KMS-11 (cell line): ENCODE measurements at regions not wholly inside any gene's neighbourhood (a gene's known extent, or its start where the extent isn't known, plus 50 kb on each side); places are given as distances from the start of the nearest gene placed in this dataset.

Source experiments
- H2AFZ ChIP-seq: fragments of 200-600 bp; sonication (generic); 2 replicates; pipeline ENCODE4 v1.6.1; 2016; ENCODE audit warnings: antibody characterized with exemption, mixed run types, low read depth
- H3K27ac ChIP-seq: fragments of 200-600 bp; sonication (generic); 2 replicates; pipeline ENCODE4 v1.6.1; 2016; ENCODE audit warnings: mild to moderate bottlenecking, mixed run types
- H3K27me3 ChIP-seq: fragments of 200-600 bp; sonication (generic); 2 replicates; pipeline ENCODE4 v1.6.1; 2017; ENCODE audit warnings: mild to moderate bottlenecking, low read depth, mixed run types, moderate library complexity; ENCODE audit not compliant: insufficient read depth
- H3K36me3 ChIP-seq: fragments of 200-600 bp; sonication (generic); 2 replicates; pipeline ENCODE4 v1.6.1; 2017; ENCODE audit warnings: mild to moderate bottlenecking, mixed run types; ENCODE audit not compliant: insufficient read depth
- H3K4me1 ChIP-seq: fragments of 200-600 bp; sonication (generic); 2 replicates; pipeline ENCODE4 v1.6.1; 2016; ENCODE audit warnings: mild to moderate bottlenecking, low read depth, mixed run types; ENCODE audit not compliant: poor library complexity, severe bottlenecking
- H3K4me2 ChIP-seq: fragments of 200-600 bp; sonication (generic); 2 replicates; pipeline ENCODE4 v1.7.0; 2016; ENCODE audit warnings: mild to moderate bottlenecking, mixed run types
- H3K4me3 ChIP-seq: fragments of 200-600 bp; sonication (generic); IDR thresholded peaks from 2 replicates; pipeline ENCODE4 v1.6.1; 2017; ENCODE audit warnings: low read depth, low read length, mixed read lengths; ENCODE audit not compliant: insufficient read depth
- H3K79me2 ChIP-seq: fragments of 200-600 bp; sonication (generic); 2 replicates; pipeline ENCODE4 v1.6.1; 2016; ENCODE audit warnings: low read depth, mixed run types; ENCODE audit not compliant: insufficient read depth
- H3K9ac ChIP-seq: fragments of 200-600 bp; sonication (generic); 2 replicates; pipeline ENCODE4 v1.6.1; 2016; ENCODE audit warnings: mild to moderate bottlenecking, mixed run types
- H4K20me1 ChIP-seq: fragments of 200-600 bp; sonication (generic); 2 replicates; pipeline ENCODE4 v1.6.1; 2016; ENCODE audit warnings: mild to moderate bottlenecking, mixed run types; ENCODE audit not compliant: insufficient read depth
- TF ChIP-seq, protein P1 (sequence below): fragments of 200-600 bp; sonication (generic); conservative IDR thresholded peaks from 2 replicates; pipeline ENCODE4 v1.6.1; 2017; ENCODE audit warnings: low read depth, mild to moderate bottlenecking, antibody characterized with exemption, low read length, moderate library complexity, mixed read lengths

DNA sequence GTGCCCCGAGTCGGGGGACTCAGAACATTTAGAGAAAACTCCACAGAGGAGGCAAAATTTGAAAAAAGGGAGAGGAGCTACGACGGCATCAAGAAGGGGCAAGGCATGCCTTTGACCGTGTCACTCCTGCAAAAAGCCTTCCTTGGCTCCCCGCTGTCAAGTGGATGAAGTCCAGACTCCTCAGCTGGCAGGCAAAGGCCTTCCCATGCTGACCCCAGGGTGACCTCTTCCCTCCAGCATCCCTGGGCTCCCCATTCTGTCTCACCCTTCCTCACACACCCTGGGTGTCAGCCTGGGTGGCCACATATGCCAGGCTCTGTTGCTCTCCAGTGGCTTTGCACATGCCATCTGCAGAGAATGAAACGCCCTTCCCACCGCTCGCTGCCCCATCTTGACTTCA, 88.4 kb upstream of the ZMIZ1 start:
- Histone ChIP-seq H3K79me2 (no peaks in the 10 kb centered on the region), H3K27ac (no peak overlapping the region), H3K9ac (no peak overlapping the region), H3K27me3 (peaks cover 3% of the 10 kb centered on the region; the same call in 1 of the 2 replicates), H4K20me1 (no peaks in the 10 kb centered on the region), H3K4me1 (no peaks in the 10 kb centered on the region), H3K4me3 (no peak overlapping the region), H2AFZ (no peak overlapping the region), H3K4me2 (no peak overlapping the region), H3K36me3 (no peaks in the 10 kb centered on the region)
- TF ChIP-seq, protein P1, sequence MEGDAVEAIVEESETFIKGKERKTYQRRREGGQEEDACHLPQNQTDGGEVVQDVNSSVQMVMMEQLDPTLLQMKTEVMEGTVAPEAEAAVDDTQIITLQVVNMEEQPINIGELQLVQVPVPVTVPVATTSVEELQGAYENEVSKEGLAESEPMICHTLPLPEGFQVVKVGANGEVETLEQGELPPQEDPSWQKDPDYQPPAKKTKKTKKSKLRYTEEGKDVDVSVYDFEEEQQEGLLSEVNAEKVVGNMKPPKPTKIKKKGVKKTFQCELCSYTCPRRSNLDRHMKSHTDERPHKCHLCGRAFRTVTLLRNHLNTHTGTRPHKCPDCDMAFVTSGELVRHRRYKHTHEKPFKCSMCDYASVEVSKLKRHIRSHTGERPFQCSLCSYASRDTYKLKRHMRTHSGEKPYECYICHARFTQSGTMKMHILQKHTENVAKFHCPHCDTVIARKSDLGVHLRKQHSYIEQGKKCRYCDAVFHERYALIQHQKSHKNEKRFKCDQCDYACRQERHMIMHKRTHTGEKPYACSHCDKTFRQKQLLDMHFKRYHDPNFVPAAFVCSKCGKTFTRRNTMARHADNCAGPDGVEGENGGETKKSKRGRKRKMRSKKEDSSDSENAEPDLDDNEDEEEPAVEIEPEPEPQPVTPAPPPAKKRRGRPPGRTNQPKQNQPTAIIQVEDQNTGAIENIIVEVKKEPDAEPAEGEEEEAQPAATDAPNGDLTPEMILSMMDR = no peak

DNA sequence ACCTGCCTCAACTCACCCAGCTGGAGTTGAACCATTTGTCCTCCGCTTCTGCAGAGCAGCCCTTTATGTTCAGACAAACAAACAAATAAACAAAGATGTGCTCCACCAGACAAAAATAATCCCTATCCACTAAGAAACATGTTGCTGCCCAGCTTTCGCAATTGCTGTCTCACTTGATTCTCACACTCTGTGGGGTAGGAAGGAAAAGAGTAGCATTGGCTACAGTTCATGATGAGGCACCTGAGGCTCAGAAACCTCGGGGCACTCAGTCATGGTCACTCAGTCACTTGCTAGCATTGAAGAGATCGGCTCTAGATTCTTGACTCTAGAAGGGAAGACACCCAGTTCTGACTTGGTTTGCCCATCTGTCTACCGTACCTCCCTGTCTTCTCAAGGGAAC, 88.0 kb upstream of the ZMIZ1 start:
- Histone ChIP-seq H3K27me3 (peaks cover 3% of the 10 kb centered on the region; the same call in 1 of the 2 replicates), H3K9ac (no peak overlapping the region)
- TF ChIP-seq, protein P1 = no peak

DNA sequence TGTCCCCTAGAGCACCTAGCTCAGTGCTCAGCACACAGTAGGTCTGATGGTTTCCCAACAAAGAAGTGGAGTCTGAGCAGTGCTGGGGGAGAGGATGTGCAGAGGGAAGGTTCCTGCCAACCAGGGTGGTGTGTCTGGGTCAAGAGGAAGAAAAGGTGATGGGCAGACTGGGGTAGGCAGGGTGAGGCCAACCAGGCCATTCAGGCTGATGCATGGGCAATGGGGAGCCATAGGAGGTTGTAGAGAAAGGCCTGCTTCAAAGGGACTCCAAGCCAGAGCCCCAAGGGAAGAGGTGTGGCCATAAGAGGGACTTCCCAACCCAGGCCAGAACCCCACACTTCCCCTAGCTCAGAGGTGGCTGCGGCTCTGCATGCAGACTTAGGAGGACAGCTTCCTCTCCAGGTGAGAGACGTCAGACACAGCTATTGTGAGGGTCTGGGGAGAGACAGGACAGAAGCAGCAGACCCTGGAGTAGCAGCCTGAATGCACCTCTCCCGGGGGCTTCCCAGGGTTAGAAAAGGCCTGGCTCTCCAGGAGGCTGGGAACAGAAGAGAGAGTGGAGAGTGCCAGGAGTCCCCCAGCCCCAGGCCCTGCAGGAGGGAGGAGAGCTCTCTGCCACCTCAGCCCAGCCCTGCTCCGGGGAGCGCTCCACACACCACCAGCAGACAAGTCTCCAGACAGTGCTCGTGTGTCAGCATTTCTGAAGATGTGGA, 87.4 kb upstream of the ZMIZ1 start:
- no peak overlapping the region for H2AFZ ChIP-seq
- H4K20me1 ChIP-seq = no peaks in the 10 kb centered on the region
- no peaks in the 10 kb centered on the region for H3K79me2 ChIP-seq
- no peak overlapping the region for H3K4me3 ChIP-seq
- no peaks in the 10 kb centered on the region for H3K36me3 ChIP-seq
- no peak overlapping the region for H3K27ac ChIP-seq
- peaks cover 3% of the 10 kb centered on the region; the same call in 1 of the 2 replicates for H3K27me3 ChIP-seq
- no peak overlapping the region for H3K4me2 ChIP-seq
- TF ChIP-seq, protein P1 = no peak
- H3K4me1 ChIP-seq = no peaks in the 10 kb centered on the region
- no peak overlapping the region for H3K9ac ChIP-seq

More for the DNA sequence above, 88.0 kb upstream of the ZMIZ1 start:
- Histone ChIP-seq H3K4me1 (no peaks in the 10 kb centered on the region), H3K36me3 (no peaks in the 10 kb centered on the region), H3K79me2 (no peaks in the 10 kb centered on the region), H4K20me1 (no peaks in the 10 kb centered on the region), H3K4me2 (no peak overlapping the region), H2AFZ (no peak overlapping the region), H3K4me3 (no peak overlapping the region), H3K27ac (no peak overlapping the region)

DNA sequence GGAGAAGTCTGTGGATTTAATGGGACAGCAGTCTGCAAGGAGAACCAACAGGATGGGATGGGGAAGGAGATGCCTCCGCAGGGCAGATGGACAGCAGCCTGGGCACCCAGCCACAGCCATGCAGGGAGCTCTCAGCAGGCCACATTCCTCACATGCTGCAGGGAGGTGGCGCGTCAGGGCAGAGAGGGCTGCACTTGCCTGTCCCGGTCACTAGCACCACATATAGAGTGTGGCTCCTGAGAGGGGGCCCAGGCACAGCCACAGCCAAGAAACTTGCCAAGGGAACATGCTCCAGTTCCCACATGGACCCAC, 86.8 kb upstream of the ZMIZ1 start:
- Histone ChIP-seq H3K4me1 (no peaks in the 10 kb centered on the region), H3K36me3 (no peaks in the 10 kb centered on the region), H3K4me3 (no peak overlapping the region), H4K20me1 (no peaks in the 10 kb centered on the region), H3K79me2 (no peaks in the 10 kb centered on the region), H3K27me3 (peaks cover 3% of the 10 kb centered on the region; the same call in 1 of the 2 replicates), H3K27ac (no peak overlapping the region), H3K4me2 (no peak overlapping the region), H2AFZ (no peak overlapping the region), H3K9ac (no peak overlapping the region)
- TF ChIP-seq, protein P1 = no peak
